GM23248 (cell line): ENCODE measurements at regions not wholly inside any gene's neighbourhood (a gene's known extent, or its start where the extent isn't known, plus 50 kb on each side); places are given as distances from the start of the nearest gene placed in this dataset.

Source experiments
- DNase-seq: peaks from one replicate; pipeline ENCODE4 v3.0.0-alpha.2; 2015
- H2AFZ ChIP-seq: fragments of 200-600 bp; sonication (generic); 2 replicates; pipeline ENCODE4 v1.6.1; 2016; ENCODE audit warnings: antibody characterized with exemption
- H3F3A ChIP-seq: fragments of 200-600 bp; sonication (generic); 2 replicates; pipeline ENCODE4 v1.6.1; 2016; ENCODE audit warnings: mild to moderate bottlenecking, antibody characterized with exemption, mixed run types; ENCODE audit not compliant: insufficient read depth
- H3K27ac ChIP-seq: fragments of 200-600 bp; sonication (generic); 2 replicates; pipeline ENCODE4 v1.5.1; 2016; ENCODE audit warnings: mild to moderate bottlenecking
- H3K27me3 ChIP-seq: fragments of 200-600 bp; sonication (generic); replicated peaks from 2 replicates; pipeline ENCODE4 v1.6.1; 2016; ENCODE audit warnings: mild to moderate bottlenecking; ENCODE audit not compliant: insufficient read depth
- H3K36me3 ChIP-seq: fragments of 200-600 bp; sonication (generic); 2 replicates; pipeline ENCODE4 v1.6.1; 2016; ENCODE audit warnings: low read depth, mild to moderate bottlenecking
- H3K4me1 ChIP-seq: fragments of 200-600 bp; sonication (generic); 2 replicates; pipeline ENCODE4 v1.6.1; 2016; ENCODE audit warnings: mild to moderate bottlenecking; ENCODE audit not compliant: insufficient read depth
- H3K4me2 ChIP-seq: fragments of 200-600 bp; sonication (generic); one replicate; pipeline ENCODE4 v1.6.1; 2016; ENCODE audit warnings: mild to moderate bottlenecking; ENCODE audit not compliant: unreplicated experiment
- H3K4me3 ChIP-seq: fragments of 200-600 bp; sonication (generic); 2 replicates; pipeline ENCODE4 v1.5.1; 2016; ENCODE audit warnings: mild to moderate bottlenecking
- H3K79me2 ChIP-seq: fragments of 200-600 bp; sonication (generic); 2 replicates; pipeline ENCODE4 v1.6.1; 2016; ENCODE audit warnings: mild to moderate bottlenecking; ENCODE audit not compliant: insufficient read depth
- H3K9ac ChIP-seq: fragments of 200-600 bp; sonication (generic); 2 replicates; pipeline ENCODE4 v1.6.1; 2016; ENCODE audit warnings: mild to moderate bottlenecking
- H3K9me2 ChIP-seq: fragments of 200-600 bp; sonication (generic); 2 replicates; pipeline ENCODE4 v1.6.1; 2016; ENCODE audit warnings: mixed run types, mild to moderate bottlenecking, moderate library complexity; ENCODE audit not compliant: insufficient read depth
- H3K9me3 ChIP-seq: fragments of 200-600 bp; sonication (generic); one replicate; pipeline ENCODE4 v1.6.1; 2017; ENCODE audit warnings: low read depth
- H4K20me1 ChIP-seq: fragments of 200-600 bp; sonication (generic); 2 replicates; pipeline ENCODE4 v1.6.0; 2016; ENCODE audit not compliant: insufficient read depth
- EZH2 ChIP-seq: fragments of 200-600 bp; sonication (generic); IDR thresholded peaks from 2 replicates; pipeline ENCODE4 v1.6.1; 2018; ENCODE audit warnings: antibody characterized with exemption, mild to moderate bottlenecking; ENCODE audit not compliant: insufficient read depth, poor library complexity, severe bottlenecking
- EZH2phosphoT487 ChIP-seq: fragments of 200-600 bp; sonication (generic); IDR thresholded peaks from 2 replicates; pipeline ENCODE4 v1.6.1; 2018; ENCODE audit warnings: antibody characterized with exemption, moderate library complexity, mild to moderate bottlenecking, low read depth; ENCODE audit not compliant: insufficient read depth
- WGBS, 2 experiments: methylation state at CpG; one replicate each; pipeline ENCODE4 v1.1.6; 2015 to 2017; ENCODE audit warnings: low lambda C conversion rate in 2 of 2, low coverage in 1 of 2; ENCODE audit errors: missing lambda C conversion rate in 2 of 2; 5-methylcytosine and 5-hydroxymethylcytosine counted together
- in situ Hi-C: fragments of 300-500 bp; cut with MboI; formaldehyde crosslinking; loops from 2 replicates; pipeline ENCODE4 v1.15.0; 2020

DNA sequence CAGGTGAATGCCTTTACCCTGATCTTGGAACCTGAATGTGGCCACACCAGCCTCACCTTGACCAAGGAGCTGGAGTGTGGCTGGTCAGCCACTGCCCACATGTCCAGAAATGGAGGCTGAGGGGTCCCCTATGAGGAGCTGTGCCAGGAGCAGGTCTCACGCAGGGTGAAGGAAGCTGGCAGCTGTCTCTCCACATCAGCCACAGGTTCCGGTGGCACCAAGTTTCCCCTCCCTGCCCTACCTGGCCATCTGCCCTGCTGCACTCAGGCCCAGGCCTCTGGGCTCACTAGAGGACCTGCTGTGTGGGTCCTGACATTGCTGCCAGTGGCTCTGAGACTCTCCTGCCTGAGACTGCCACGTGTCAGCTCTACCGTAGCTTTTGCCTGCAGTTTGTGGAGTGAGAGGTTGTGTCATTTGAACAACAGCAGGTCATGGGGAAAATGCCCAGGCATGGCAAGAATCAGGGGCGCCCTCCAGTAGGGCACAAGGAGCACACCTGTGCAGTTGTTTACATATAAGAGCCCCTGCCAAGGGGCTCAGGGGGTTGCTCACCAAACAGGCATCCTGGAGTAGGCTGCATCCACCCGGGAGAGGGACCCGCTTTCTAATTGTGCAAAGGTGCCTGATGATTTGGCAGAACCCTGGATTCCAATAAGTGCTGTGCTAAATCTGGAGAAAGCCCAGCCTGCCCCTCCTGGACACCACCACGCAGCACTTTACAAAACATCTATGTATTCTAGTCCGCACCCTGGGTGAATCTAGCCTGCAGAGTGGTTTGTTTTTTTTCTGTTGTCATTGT, 258.5 kb upstream of the TLE3 start:
- H4K20me1 ChIP-seq = no peaks in the 10 kb centered on the region
- H3K4me1 ChIP-seq = no peaks in the 10 kb centered on the region
- 81% methylated on average over 9 of the region's 9 CpGs for WGBS, 2 experiments
- no peaks in the 10 kb centered on the region for H3F3A ChIP-seq
- in situ Hi-C loops = no loop called here
- DNase-seq = no peak
- H3K4me3 ChIP-seq = no peak overlapping the region
- no peak for TF ChIP-seq EZH2
- no peak overlapping the region for H3K27ac ChIP-seq
- no peaks in the 10 kb centered on the region for H3K27me3 ChIP-seq
- H3K9ac ChIP-seq = no peak overlapping the region
- H3K79me2 ChIP-seq = no peaks in the 10 kb centered on the region
- no peak overlapping the region for H2AFZ ChIP-seq
- H3K36me3 ChIP-seq = no peaks in the 10 kb centered on the region
- no peaks in the 10 kb centered on the region for H3K9me2 ChIP-seq
- H3K9me3 ChIP-seq = no peaks in the 10 kb centered on the region
- H3K4me2 ChIP-seq = no peak overlapping the region

DNA sequence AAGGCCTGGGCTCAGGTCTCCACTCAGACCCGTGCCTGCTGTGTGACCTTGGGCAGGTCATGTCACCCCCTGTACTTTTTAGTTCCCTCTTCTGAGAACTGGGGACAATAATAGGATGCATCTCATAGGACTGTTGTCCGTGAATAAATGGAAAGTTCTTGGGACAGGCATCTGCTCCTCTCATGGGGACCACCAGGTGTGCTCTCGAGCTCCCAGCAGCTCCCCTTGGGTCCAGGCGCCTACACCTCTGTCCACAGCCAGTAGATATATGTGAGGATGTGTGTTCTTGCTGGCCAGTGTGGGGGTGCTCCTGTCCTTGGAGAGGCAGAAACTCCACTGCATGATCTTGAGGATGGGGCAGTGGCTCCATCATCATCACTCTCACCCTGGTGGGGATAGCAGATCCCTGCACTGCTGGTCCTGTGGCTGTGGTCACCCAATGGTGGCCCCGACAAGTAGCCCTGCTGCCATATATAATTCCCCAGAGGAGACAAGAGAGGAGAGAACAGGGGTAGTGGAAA, 257.6 kb upstream of the TLE3 start:
- H3K36me3 ChIP-seq = no peaks in the 10 kb centered on the region
- DNase-seq = no peak
- in situ Hi-C loops = no loop called here
- H2AFZ ChIP-seq = no peak overlapping the region
- no peaks in the 10 kb centered on the region for H3K4me1 ChIP-seq
- WGBS, 2 experiments = 81 to 82% methylated on average over 5 of the region's 5 CpGs
- H3K4me2 ChIP-seq = no peak overlapping the region
- H3K9ac ChIP-seq = no peak overlapping the region
- H3K9me2 ChIP-seq = no peaks in the 10 kb centered on the region
- H3K27me3 ChIP-seq = no peaks in the 10 kb centered on the region
- TF ChIP-seq EZH2phosphoT487 = no peak
- no peak for TF ChIP-seq EZH2
- no peaks in the 10 kb centered on the region for H3F3A ChIP-seq
- no peak overlapping the region for H3K27ac ChIP-seq
- H3K9me3 ChIP-seq = no peaks in the 10 kb centered on the region
- no peaks in the 10 kb centered on the region for H3K79me2 ChIP-seq
- H4K20me1 ChIP-seq = no peaks in the 10 kb centered on the region
- no peak overlapping the region for H3K4me3 ChIP-seq

DNA sequence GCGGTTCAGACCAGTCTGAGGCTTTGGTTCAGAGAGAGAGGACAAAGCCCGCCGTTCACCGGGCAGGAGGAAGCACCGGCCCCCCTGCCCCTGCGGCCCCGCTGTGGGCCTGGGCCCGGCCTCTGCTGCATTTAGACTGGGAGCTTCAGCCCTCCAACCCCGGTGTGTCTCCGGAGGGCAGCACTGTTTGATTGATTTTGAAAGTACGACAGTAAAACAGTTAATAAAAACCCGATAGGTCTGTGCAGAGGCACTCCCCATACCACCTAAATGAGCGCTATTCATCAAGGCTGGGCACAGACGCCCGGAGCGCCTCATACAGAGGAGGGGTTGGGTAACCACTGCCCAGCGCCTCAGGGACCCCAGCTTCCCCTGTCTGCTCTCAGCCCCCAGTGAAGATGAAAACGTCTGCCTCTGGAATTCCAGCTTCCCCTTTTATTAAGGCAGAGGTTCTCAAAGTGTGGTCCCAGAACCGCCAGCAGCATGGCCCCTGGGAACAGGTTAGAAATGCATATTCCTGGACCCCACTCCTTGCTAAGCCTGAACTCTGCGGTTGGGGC, 256.7 kb upstream of the TLE3 start:
- DNase-seq = no peak
- H3K27me3 ChIP-seq = no peaks in the 10 kb centered on the region
- TF ChIP-seq EZH2 = no peak
- no peak for TF ChIP-seq EZH2phosphoT487
- in situ Hi-C loops = no loop called here
- no peaks in the 10 kb centered on the region for H3K9me2 ChIP-seq
- no peak overlapping the region for H3K4me2 ChIP-seq
- H3K9me3 ChIP-seq = no peaks in the 10 kb centered on the region
- H3K9ac ChIP-seq = no peak overlapping the region
- peaks cover under 1% of the 10 kb centered on the region; the same call in 1 of the 2 replicates for H3K4me1 ChIP-seq
- no peak overlapping the region for H3K27ac ChIP-seq
- no peak overlapping the region for H2AFZ ChIP-seq
- H3K36me3 ChIP-seq = no peaks in the 10 kb centered on the region
- no peaks in the 10 kb centered on the region for H3K79me2 ChIP-seq
- H4K20me1 ChIP-seq = no peaks in the 10 kb centered on the region
- 88% methylated on average over 19 to 20 of the region's 20 CpGs for WGBS, 2 experiments
- no peaks in the 10 kb centered on the region for H3F3A ChIP-seq
- no peak overlapping the region for H3K4me3 ChIP-seq

DNA sequence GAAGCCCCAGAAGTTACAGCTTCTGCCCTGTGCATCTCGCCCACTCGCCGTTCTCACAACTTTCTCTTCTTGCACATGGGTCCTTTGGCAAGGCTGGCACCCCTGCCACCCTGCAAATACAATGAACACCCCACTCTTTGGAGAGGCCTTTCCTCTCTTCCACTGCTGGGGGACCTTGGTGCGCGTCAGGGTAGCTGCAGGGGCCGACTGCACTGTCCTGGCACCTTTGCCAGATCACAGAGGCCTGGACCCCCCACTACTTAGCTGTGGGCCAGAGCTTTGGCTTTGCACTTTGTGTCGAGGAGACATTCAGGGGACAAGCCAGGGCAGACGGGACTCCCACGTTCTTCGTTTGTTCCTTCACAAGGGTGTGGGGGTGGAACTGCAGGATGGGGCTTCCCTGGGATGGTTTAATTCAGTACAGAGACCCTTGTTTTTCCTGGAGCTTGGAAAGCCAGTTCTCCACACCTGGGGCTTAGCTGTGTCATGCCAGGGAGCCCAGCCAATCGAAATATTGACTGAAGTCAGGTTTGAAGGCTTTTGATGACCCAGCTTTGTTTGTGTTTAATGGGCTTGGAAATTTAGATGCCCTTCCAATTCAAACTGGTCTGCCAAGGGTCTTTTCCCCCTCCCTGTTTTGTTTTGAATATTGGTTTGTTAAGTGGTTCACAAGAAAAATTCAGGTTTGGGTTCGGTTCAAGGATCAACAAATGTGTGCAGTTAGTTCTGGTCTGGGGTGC, 256.1 kb upstream of the TLE3 start:
- no peaks in the 10 kb centered on the region for H3K27me3 ChIP-seq
- H4K20me1 ChIP-seq = no peaks in the 10 kb centered on the region
- no peak for TF ChIP-seq EZH2
- no peak for TF ChIP-seq EZH2phosphoT487
- H3K9me2 ChIP-seq = no peaks in the 10 kb centered on the region
- H3F3A ChIP-seq = no peaks in the 10 kb centered on the region
- H3K4me2 ChIP-seq = no peak overlapping the region
- H3K36me3 ChIP-seq = no peaks in the 10 kb centered on the region
- no peaks in the 10 kb centered on the region for H3K9me3 ChIP-seq
- 83 to 88% methylated on average over 12 of the region's 12 CpGs for WGBS, 2 experiments
- H3K79me2 ChIP-seq = no peaks in the 10 kb centered on the region
- H3K4me1 ChIP-seq = peaks cover 7% of the 10 kb centered on the region; the same call in 1 of the 2 replicates
- DNase-seq = no peak
- no peak overlapping the region for H2AFZ ChIP-seq
- in situ Hi-C loops = no loop called here
- no peak overlapping the region for H3K9ac ChIP-seq
- no peak overlapping the region for H3K27ac ChIP-seq
- no peak overlapping the region for H3K4me3 ChIP-seq
